Dendritic cell treated with granulocyte-macrophage colony-stimulating factor and Interleukin-4, amounts not matched to agents 40 ng/mL and 50 ng/mL, for 4 days (primary cell): ENCODE measurements at regions not wholly inside any gene's neighbourhood (a gene's known extent, or its start where the extent isn't known, plus 50 kb on each side); places are given as distances from the start of the nearest gene placed in this dataset.

Experiments used
- H3K27ac Mint-ChIP-seq: one replicate; pipeline ENCODE4 v1.8.0; 2022; ENCODE audit warnings: mild to moderate bottlenecking, mixed read lengths
- H3K27me3 Mint-ChIP-seq: one replicate; pipeline ENCODE4 v1.8.0; 2022; ENCODE audit warnings: mild to moderate bottlenecking, mixed read lengths
- H3K36me3 Mint-ChIP-seq: one replicate; pipeline ENCODE4 v1.8.0; 2022; ENCODE audit warnings: low read depth, mixed read lengths
- H3K4me1 Mint-ChIP-seq: one replicate; pipeline ENCODE4 v1.8.0; 2022; ENCODE audit warnings: low read depth, mixed read lengths
- H3K4me3 Mint-ChIP-seq: one replicate; pipeline ENCODE4 v1.8.0; 2022; ENCODE audit warnings: mild to moderate bottlenecking, moderate library complexity, mixed read lengths
- H3K9me3 Mint-ChIP-seq: one replicate; pipeline ENCODE4 v1.8.0; 2022; ENCODE audit warnings: mixed read lengths
- intact Hi-C: fragments of 100-400 bp; cut with micrococcal nuclease; formaldehyde crosslinking; loops from one replicate; pipeline ENCODE4 v1.15.0; 2022

- intact Hi-C loops: no loop called here
- H3K27me3 Mint-ChIP-seq: no peaks in the 10 kb centered on the region
- H3K4me3 Mint-ChIP-seq: no peak overlapping the region
- H3K4me1 Mint-ChIP-seq: no peaks in the 10 kb centered on the region
- H3K27ac Mint-ChIP-seq: no peak overlapping the region
- no peaks in the 10 kb centered on the region for H3K36me3 Mint-ChIP-seq
- H3K9me3 Mint-ChIP-seq: no peaks in the 10 kb centered on the region
Measured at GRCh38 chr4:123937581-123937980, 541.0 kb downstream of the SPRY1 start.

- Mint-ChIP-seq H3K27me3 (no peaks in the 10 kb centered on the region), H3K36me3 (no peaks in the 10 kb centered on the region), H3K27ac (no peak overlapping the region), H3K9me3 (no peaks in the 10 kb centered on the region), H3K4me1 (no peaks in the 10 kb centered on the region), H3K4me3 (no peak overlapping the region)
- intact Hi-C loops: no loop called here
Measured at GRCh38 chr4:123939621-123940020, 543.0 kb downstream of the SPRY1 start.

GRCh38 chr4:123940604-123941003 lies 544.0 kb downstream of the SPRY1 start:
- Mint-ChIP-seq H3K27me3 (no peaks in the 10 kb centered on the region), H3K27ac (no peak overlapping the region), H3K36me3 (no peaks in the 10 kb centered on the region), H3K4me3 (no peak overlapping the region), H3K4me1 (no peaks in the 10 kb centered on the region), H3K9me3 (no peaks in the 10 kb centered on the region)
- intact Hi-C loops: no loop called here

- H3K4me3 Mint-ChIP-seq: no peak overlapping the region
- intact Hi-C loops: no loop called here
- no peaks in the 10 kb centered on the region for H3K9me3 Mint-ChIP-seq
- H3K4me1 Mint-ChIP-seq: no peaks in the 10 kb centered on the region
- H3K36me3 Mint-ChIP-seq: no peaks in the 10 kb centered on the region
- no peak overlapping the region for H3K27ac Mint-ChIP-seq
- no peaks in the 10 kb centered on the region for H3K27me3 Mint-ChIP-seq
Measured at GRCh38 chr4:123941306-123941705, 544.7 kb downstream of the SPRY1 start.

GRCh38 chr4:123943976-123944375 lies 547.4 kb downstream of the SPRY1 start:
- H3K4me1 Mint-ChIP-seq: no peaks in the 10 kb centered on the region
- no peaks in the 10 kb centered on the region for H3K36me3 Mint-ChIP-seq
- H3K9me3 Mint-ChIP-seq: no peaks in the 10 kb centered on the region
- no peak overlapping the region for H3K27ac Mint-ChIP-seq
- no peaks in the 10 kb centered on the region for H3K27me3 Mint-ChIP-seq
- no peak overlapping the region for H3K4me3 Mint-ChIP-seq
- intact Hi-C loops: no loop called here

- Mint-ChIP-seq H3K9me3 (no peaks in the 10 kb centered on the region), H3K36me3 (no peaks in the 10 kb centered on the region), H3K27ac (no peak overlapping the region), H3K4me1 (no peaks in the 10 kb centered on the region), H3K4me3 (no peak overlapping the region), H3K27me3 (no peaks in the 10 kb centered on the region)
- intact Hi-C loops: no loop called here
Measured at GRCh38 chr4:123945301-123945700, 548.7 kb downstream of the SPRY1 start.

GRCh38 chr4:123950530-123950929 lies 553.9 kb downstream of the SPRY1 start:
- H3K9me3 Mint-ChIP-seq: peaks cover 5% of the 10 kb centered on the region
- intact Hi-C loops: no loop called here
- H3K36me3 Mint-ChIP-seq: no peaks in the 10 kb centered on the region
- H3K4me3 Mint-ChIP-seq: no peak overlapping the region
- H3K27ac Mint-ChIP-seq: no peak overlapping the region
- H3K27me3 Mint-ChIP-seq: no peaks in the 10 kb centered on the region
- no peaks in the 10 kb centered on the region for H3K4me1 Mint-ChIP-seq

GRCh38 chr4:123952530-123953274 lies 556.1 kb downstream of the SPRY1 start:
- Mint-ChIP-seq H3K36me3 (no peaks in the 10 kb centered on the region), H3K4me3 (no peak overlapping the region), H3K4me1 (no peaks in the 10 kb centered on the region), H3K9me3 (peaks cover 12% of the 10 kb centered on the region), H3K27ac (no peak overlapping the region), H3K27me3 (no peaks in the 10 kb centered on the region)
- intact Hi-C loops: no loop called here

GRCh38 chr4:123953566-123953965 lies 557.0 kb downstream of the SPRY1 start:
- Mint-ChIP-seq H3K27ac (no peak overlapping the region), H3K4me1 (no peaks in the 10 kb centered on the region), H3K27me3 (no peaks in the 10 kb centered on the region), H3K9me3 (peaks cover 12% of the 10 kb centered on the region), H3K4me3 (no peak overlapping the region), H3K36me3 (no peaks in the 10 kb centered on the region)
- intact Hi-C loops: no loop called here

- Mint-ChIP-seq H3K9me3 (peaks cover 12% of the 10 kb centered on the region), H3K27ac (no peak overlapping the region), H3K27me3 (no peaks in the 10 kb centered on the region), H3K4me1 (no peaks in the 10 kb centered on the region), H3K36me3 (no peaks in the 10 kb centered on the region), H3K4me3 (no peak overlapping the region)
- intact Hi-C loops: no loop called here
Measured at GRCh38 chr4:123954220-123954619, 557.6 kb downstream of the SPRY1 start.

- Mint-ChIP-seq H3K9me3 (peaks cover 12% of the 10 kb centered on the region), H3K36me3 (no peaks in the 10 kb centered on the region), H3K4me1 (no peaks in the 10 kb centered on the region), H3K4me3 (no peak overlapping the region), H3K27me3 (no peaks in the 10 kb centered on the region), H3K27ac (no peak overlapping the region)
- intact Hi-C loops: no loop called here
Measured at GRCh38 chr4:123955167-123955800, 558.7 kb downstream of the SPRY1 start.

- intact Hi-C loops: no loop called here
- Mint-ChIP-seq H3K27me3 (no peaks in the 10 kb centered on the region), H3K4me1 (no peaks in the 10 kb centered on the region), H3K36me3 (no peaks in the 10 kb centered on the region), H3K27ac (no peak overlapping the region), H3K9me3 (peaks cover 12% of the 10 kb centered on the region), H3K4me3 (no peak overlapping the region)
Measured at GRCh38 chr4:123956204-123956603, 559.6 kb downstream of the SPRY1 start.

- H3K9me3 Mint-ChIP-seq: no peaks in the 10 kb centered on the region
- H3K4me1 Mint-ChIP-seq: no peaks in the 10 kb centered on the region
- H3K27me3 Mint-ChIP-seq: no peaks in the 10 kb centered on the region
- intact Hi-C loops: no loop called here
- no peak overlapping the region for H3K4me3 Mint-ChIP-seq
- no peak overlapping the region for H3K27ac Mint-ChIP-seq
- no peaks in the 10 kb centered on the region for H3K36me3 Mint-ChIP-seq
Measured at GRCh38 chr4:123966990-123967769, 570.6 kb downstream of the SPRY1 start.

- Mint-ChIP-seq H3K36me3 (no peaks in the 10 kb centered on the region), H3K4me1 (no peaks in the 10 kb centered on the region), H3K27me3 (no peaks in the 10 kb centered on the region), H3K9me3 (peaks cover 8% of the 10 kb centered on the region), H3K27ac (no peak overlapping the region), H3K4me3 (no peak overlapping the region)
- intact Hi-C loops: no loop called here
Measured at GRCh38 chr4:123972031-123972430, 575.4 kb downstream of the SPRY1 start.
